ENCODE measurements at regions not wholly inside any gene's neighbourhood (a gene's known extent, or its start where the extent isn't known, plus 50 kb on each side); places are given as distances from the start of the nearest gene placed in this dataset.

DNA sequence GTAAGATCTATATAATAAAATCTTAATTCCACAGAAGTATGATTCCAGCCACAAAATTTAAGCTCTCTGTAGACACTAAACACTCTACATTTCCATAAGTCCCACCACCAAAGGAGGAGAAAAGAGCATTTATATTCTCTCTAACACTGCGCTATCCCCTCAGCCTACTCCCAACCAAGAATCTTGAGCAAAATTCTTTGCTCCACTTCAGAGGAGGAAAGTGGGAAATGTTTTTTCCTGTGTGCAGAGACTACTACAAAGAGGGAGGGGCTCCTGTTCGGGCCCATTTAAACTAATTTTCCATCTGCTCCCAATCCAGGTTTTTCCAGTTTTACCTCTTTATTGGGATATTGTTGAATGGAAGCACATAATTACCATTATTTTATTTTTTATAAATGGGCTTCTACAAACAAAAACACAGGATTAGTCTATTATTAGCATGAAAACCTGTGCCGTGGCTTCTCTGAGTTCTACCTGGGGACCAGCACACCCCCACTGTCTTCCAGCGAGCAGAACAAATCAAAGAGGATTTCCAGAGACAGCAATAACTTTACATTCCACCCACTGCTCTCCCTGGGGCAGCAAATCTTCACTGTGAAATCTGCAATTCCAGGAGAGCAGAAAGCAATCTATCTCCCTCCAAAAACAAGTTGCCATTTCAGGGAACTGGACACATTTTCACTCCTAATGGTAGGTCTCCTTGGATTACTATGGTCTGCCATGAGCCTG lies 174.0 kb downstream of the DAD1 start:
- Mint-ChIP-seq H3K9me3 (ENCODE audit: low read depth) (no peaks in the 10 kb centered on the region), H3K36me3 (ENCODE audit: low read depth) (no peaks in the 10 kb centered on the region), H3K4me1 (ENCODE audit: low read depth) (peaks cover 39% of the 10 kb centered on the region), H3K4me3 (ENCODE audit: unreplicated experiment) (no peak overlapping the region), H3K27me3 (ENCODE audit: low read depth) (no peaks in the 10 kb centered on the region), H3K27ac (ENCODE audit: unreplicated experiment) (no peak overlapping the region)
- DNase-seq (ENCODE audit: low spot score), result no peak
- TF ChIP-seq, protein P1, sequence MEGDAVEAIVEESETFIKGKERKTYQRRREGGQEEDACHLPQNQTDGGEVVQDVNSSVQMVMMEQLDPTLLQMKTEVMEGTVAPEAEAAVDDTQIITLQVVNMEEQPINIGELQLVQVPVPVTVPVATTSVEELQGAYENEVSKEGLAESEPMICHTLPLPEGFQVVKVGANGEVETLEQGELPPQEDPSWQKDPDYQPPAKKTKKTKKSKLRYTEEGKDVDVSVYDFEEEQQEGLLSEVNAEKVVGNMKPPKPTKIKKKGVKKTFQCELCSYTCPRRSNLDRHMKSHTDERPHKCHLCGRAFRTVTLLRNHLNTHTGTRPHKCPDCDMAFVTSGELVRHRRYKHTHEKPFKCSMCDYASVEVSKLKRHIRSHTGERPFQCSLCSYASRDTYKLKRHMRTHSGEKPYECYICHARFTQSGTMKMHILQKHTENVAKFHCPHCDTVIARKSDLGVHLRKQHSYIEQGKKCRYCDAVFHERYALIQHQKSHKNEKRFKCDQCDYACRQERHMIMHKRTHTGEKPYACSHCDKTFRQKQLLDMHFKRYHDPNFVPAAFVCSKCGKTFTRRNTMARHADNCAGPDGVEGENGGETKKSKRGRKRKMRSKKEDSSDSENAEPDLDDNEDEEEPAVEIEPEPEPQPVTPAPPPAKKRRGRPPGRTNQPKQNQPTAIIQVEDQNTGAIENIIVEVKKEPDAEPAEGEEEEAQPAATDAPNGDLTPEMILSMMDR (IDR thresholded peaks at IDR 0.05), result no peak

DNA sequence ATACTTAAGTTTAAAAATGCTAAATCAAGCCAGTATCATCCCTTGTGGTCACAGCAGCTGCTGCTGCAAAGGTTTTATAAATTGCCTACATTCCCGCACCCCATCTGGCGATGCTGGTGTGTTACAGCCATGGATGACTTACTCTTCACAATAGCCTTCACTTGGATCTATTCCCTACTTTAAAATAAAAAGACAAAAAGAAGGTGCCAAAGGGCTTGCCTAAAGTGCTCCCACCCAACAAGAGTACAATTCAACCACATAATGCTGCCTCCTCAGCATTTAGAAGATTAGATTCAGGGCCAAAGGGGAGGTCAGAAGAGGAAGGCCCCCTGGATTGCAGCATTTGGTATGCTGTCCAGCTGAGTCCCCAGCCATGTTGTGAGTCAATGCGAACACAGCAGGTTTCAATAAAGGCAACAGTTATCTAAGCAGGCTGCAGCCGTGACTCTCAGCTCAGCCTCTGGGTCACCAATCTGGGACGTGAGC lies 176.1 kb downstream of the DAD1 start:
- Mint-ChIP-seq H3K36me3 (ENCODE audit: low read depth) (peaks cover 3% of the 10 kb centered on the region), H3K4me1 (ENCODE audit: low read depth) (peaks cover 35% of the 10 kb centered on the region), H3K9me3 (ENCODE audit: low read depth) (no peaks in the 10 kb centered on the region), H3K27me3 (ENCODE audit: low read depth) (no peaks in the 10 kb centered on the region), H3K4me3 (ENCODE audit: unreplicated experiment) (no peak overlapping the region), H3K27ac (ENCODE audit: unreplicated experiment) (no peak overlapping the region)
- TF ChIP-seq, protein P1 (IDR thresholded peaks at IDR 0.05), result no peak
- no peak for DNase-seq (ENCODE audit: low spot score)

DNA sequence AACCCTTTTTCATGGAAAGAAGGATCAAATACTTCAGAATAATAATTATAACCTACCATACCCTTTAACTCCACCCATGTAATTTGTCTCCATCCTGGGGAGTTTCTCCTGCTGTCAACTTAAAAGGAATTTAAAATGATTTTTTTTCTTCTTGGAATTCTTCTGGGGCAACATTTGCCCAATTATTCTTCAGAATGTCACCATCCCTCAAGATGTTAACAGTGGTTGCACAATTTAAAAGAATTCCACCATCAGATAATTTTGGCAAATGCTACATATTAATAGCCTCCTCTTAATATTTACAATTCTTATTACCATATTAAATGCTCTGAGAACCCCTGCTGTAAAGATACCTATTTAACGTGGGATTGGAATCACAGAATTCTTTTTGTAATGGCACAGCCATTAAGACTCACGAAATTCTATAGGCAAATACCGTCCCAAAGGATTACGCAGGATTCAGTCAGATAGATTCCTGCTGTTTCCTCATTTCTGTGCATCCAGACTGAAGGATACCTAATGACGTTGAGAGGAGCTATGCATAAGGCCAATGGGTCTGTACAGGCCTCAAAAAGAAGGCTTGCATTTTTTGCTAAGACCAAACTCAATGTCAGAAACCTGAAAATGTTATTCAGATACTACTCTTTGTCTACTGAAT lies 177.5 kb downstream of the DAD1 start:
- H3K4me3 Mint-ChIP-seq (ENCODE audit: unreplicated experiment), result no peak overlapping the region
- H3K9me3 Mint-ChIP-seq (ENCODE audit: low read depth), result peaks cover 3% of the 10 kb centered on the region
- peaks cover 35% of the 10 kb centered on the region for H3K4me1 Mint-ChIP-seq (ENCODE audit: low read depth)
- DNase-seq (ENCODE audit: low spot score), result no peak
- no peak overlapping the region for H3K27ac Mint-ChIP-seq (ENCODE audit: unreplicated experiment)
- H3K36me3 Mint-ChIP-seq (ENCODE audit: low read depth), result peaks cover 4% of the 10 kb centered on the region
- H3K27me3 Mint-ChIP-seq (ENCODE audit: low read depth), result no peaks in the 10 kb centered on the region
- TF ChIP-seq, protein P1 (IDR thresholded peaks at IDR 0.05), result no peak

DNA sequence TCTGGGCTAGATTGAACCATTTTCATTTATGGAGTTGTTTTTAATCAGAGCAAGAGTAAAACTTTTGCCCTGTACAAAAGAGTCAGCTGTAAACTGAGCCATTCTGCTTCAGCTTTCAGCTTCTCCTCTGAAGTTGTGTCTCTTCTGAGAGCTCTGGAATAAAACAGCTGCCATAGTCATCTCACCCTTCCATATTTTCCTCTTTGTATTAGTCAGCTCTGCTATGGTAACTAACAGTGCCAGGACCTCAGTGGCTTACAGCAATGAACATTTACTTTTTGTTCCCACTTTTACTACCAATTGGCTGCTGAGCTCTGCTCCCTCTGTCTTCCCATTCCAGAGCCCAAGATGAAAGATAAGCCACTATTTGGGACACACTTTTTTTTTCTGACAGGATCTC lies 178.5 kb downstream of the DAD1 start:
- TF ChIP-seq, protein P1 (IDR thresholded peaks at IDR 0.05), result no peak
- peaks cover 35% of the 10 kb centered on the region for H3K4me1 Mint-ChIP-seq (ENCODE audit: low read depth)
- H3K27me3 Mint-ChIP-seq (ENCODE audit: low read depth), result no peaks in the 10 kb centered on the region
- H3K27ac Mint-ChIP-seq (ENCODE audit: unreplicated experiment), result peak overlapping the region; percentile 18
- no peak for DNase-seq (ENCODE audit: low spot score)
- peaks cover 3% of the 10 kb centered on the region for H3K9me3 Mint-ChIP-seq (ENCODE audit: low read depth)
- H3K4me3 Mint-ChIP-seq (ENCODE audit: unreplicated experiment), result no peak overlapping the region
- H3K36me3 Mint-ChIP-seq (ENCODE audit: low read depth), result peaks cover 4% of the 10 kb centered on the region

DNA sequence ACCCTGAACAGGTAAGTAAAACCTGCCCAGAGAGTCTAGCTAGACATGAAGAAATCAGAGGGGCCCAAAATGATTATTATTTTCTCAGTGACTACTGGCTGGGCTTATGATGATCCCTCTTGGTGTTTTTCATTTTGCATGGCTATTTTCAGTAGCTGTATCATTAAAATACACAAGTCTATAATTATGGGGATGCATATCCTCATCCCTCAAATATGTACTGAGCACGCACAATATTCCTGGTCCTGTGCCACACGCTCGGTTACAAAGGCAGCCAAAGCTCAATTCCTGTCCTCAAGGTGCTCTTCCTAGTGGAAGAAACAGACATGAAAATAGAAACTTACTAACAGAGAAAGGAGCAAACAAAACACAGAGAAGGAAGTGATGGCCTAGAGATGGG lies 180.0 kb downstream of the DAD1 start:
- TF ChIP-seq, protein P1 (IDR thresholded peaks at IDR 0.05), result no peak
- DNase-seq (ENCODE audit: low spot score), result no peak
- no peak overlapping the region for H3K4me3 Mint-ChIP-seq (ENCODE audit: unreplicated experiment)
- no peaks in the 10 kb centered on the region for H3K27me3 Mint-ChIP-seq (ENCODE audit: low read depth)
- H3K36me3 Mint-ChIP-seq (ENCODE audit: low read depth), result peaks cover 4% of the 10 kb centered on the region
- no peak overlapping the region for H3K27ac Mint-ChIP-seq (ENCODE audit: unreplicated experiment)
- H3K9me3 Mint-ChIP-seq (ENCODE audit: low read depth), result peaks cover 3% of the 10 kb centered on the region
- H3K4me1 Mint-ChIP-seq (ENCODE audit: low read depth), result peaks cover 46% of the 10 kb centered on the region
